ENCODE measurements at regions not wholly inside any gene's neighbourhood (a gene's known extent, or its start where the extent isn't known, plus 50 kb on each side); places are given as distances from the start of the nearest gene placed in this dataset.

- DNase-seq = peak; percentile 10
Observed at GRCh38 chr2:207257251-207258250, 91.8 kb upstream of the KLF7 start.

GRCh38 chr2:207258263-207258991, 92.7 kb upstream of the KLF7 start:
- DNase-seq = no peak

GRCh38 chr2:207260021-207260420, 94.3 kb upstream of the KLF7 start:
- DNase-seq = no peak

DNA sequence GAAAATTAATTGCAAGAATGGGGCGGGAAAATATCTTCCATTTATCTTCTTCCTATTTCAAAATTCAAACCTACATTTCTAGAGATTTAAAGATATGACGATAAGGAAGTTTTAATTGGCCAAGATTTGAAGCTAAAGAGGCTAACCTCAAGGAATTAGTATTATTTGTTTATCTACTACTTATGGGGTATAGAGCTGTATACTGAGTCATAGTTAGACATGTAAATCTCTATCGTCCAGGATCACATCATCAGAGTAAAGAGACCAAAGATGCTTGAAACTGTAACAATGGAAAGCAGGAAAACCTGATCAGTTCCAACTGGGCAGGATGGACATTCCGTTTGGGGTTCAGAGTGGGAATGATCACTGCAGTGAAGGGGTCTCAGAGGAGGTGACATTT, 95.2 kb upstream of the KLF7 start:
- no peak for DNase-seq

GRCh38 chr2:207264310-207264709, 98.6 kb upstream of the KLF7 start:
- no peak for DNase-seq

DNA sequence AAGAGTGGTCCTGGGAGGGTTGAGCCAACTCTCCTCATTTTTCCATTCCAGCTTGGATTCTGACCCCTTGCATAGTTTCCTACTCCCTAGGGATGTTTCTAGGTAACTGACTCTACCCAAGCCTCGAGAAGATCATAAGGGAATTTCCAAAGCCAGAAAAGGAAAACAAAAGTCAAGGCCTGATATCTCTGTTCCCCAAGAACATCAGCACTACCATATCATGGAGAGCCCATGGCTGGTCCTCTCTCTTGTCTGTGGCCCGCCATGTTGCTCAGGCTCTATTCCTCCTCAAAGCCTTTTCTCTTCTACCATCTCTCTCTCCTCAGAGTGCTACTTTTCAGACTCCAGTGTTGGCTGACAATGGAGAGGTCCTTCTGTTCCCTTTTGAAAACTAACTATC, 99.6 kb upstream of the KLF7 start:
- no peak for DNase-seq

DNA sequence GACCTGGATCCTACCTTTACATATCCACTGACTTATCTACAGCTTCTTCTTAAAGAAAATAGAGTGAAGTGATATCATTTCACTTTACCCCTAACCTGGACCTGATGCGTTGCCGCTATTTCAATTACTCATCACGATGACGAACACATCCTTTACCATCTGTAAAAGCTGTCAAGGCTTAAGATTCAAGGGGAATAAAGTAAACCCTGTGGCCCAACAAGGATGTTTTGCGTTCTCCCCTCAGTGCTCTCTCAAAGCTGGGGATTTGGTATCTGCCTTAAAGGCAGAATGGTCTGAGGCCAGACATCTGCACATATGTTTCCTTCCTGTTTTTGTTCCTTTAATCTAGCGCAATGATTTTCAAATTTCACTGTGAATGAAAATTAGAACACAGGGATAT, 100.1 kb upstream of the KLF7 start:
- DNase-seq = no peak

DNA sequence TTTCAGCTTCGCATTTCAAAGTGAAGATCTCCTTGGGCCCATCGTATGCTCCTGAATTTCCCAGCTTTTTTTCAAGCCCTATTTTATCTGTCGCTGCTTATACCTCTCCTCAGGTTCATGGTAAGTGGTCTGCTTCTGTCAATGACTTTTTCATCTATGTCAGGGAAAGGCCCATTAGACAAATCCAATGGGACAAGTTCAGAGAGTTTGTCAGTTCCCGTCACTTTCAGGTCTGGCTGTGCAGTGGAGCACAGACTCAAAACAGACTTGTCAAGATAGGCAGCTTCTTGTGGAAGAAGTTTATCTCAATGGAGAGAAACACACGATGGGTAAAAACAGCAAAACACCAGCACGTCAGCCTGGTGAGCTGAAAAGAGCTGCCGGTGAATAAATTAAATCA, 100.9 kb upstream of the KLF7 start:
- no peak for DNase-seq

DNA sequence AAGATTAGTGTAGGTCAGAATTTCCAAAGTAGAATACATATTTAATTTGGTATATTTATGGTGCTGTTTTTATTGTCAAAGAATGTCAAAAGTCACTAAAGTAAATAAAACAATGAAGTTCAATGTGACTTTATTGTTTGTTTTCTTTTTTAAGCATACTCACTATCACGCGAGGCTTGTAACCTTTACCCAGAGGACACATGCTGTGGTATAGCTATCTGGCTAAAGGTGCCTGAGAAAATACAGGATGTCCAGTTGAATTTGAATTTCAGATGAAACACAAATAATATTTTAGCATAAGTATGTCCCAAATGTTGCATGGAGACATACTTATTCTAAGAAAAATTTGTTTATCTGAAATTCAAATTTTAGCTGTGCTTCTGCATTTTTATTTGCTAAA, 103.3 kb upstream of the KLF7 start:
- DNase-seq = no peak

GRCh38 chr2:207274530-207275189, 108.9 kb upstream of the KLF7 start:
- DNase-seq = no peak

GRCh38 chr2:207275779-207276178, 110.0 kb upstream of the KLF7 start:
- DNase-seq = no peak

- no peak for DNase-seq
Observed at GRCh38 chr2:207276248-207276647, 110.5 kb upstream of the KLF7 start.

- DNase-seq = no peak
Observed at GRCh38 chr2:207276858-207277257, 111.1 kb upstream of the KLF7 start.

- DNase-seq = no peak
Observed at GRCh38 chr2:207279520-207279919, 113.8 kb upstream of the KLF7 start.

DNA sequence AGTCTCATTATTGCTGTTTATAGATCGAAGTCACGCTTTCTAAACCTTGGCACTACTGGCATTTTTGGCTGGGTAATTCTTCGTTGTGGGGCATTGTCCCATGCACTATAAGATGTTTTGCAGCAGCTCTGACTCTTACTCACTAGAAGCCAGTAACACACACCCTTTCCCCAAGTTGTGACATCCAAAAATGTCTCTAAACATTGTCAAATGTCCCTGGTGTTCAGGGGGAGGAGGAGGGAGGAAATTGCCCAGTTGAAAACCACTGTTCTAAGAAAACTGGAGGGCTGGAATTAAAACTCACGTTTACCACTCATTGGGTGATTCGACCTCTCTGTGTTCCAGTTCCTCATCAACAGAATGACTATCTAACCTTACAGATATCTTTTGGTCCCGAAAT, 115.7 kb upstream of the KLF7 start:
- DNase-seq = no peak

DNA sequence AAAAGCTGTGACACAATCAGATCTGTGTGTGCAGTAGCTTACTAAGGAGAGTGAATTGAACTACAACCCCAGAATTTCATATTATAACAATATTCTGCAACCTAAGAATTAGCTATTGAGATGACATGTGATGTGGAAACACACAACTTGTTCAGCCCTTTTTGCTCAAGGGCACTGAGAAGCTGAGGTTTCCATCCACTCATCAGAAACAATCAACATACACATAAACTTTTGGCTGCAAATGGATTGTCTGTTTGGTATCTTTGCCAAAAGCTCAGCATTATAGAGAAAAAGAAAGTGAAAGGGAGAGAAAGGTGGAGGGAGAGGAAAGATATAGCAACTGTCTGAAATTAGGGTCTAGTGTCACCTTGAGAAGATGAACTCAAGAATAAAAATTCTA, 117.2 kb upstream of the KLF7 start:
- no peak for DNase-seq

GRCh38 chr2:207283356-207283755, 117.6 kb upstream of the KLF7 start:
- DNase-seq = no peak

DNA sequence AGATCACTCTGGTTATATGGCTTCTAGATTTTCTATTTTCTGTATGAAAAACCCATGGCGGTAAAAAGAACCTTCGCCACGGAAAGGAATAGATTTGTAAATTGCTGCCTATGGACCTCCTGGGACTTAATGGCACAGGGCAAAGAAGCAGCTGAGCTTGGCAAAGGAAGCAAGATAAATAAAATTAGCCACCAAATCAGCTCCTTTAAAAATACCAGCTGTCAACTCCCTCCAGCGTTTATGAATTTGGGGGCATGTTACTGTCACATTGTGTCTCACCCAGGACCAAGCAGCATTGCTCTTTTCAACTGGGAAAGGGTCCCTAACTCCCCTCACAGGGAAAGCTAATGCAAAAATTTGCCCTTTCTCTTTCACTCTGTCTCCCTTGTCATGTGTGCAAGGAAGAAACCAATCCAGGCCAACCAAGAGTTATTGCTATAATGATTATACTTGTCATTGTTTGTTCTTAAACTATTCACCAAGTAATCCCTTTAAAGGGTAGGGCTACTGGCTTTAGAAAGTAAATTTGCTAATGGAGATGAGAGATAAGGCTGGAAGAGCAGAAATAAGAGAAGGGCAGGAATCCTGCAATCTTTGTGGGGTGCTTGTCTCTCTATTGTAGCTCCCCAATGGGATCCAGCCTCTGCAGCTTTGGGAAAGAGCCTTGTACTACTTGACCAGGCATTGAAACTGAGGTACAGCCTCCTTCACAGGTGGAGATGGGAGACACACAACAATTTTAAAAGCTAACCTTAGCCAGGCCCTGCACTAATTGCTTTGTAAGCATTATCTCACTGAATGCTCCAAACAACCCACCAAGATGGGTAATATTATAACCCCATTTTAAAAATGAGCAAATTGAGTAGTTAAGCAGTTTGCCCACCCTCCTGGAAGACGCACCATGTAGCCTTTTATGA, 119.1 kb upstream of the KLF7 start:
- DNase-seq = no peak

DNA sequence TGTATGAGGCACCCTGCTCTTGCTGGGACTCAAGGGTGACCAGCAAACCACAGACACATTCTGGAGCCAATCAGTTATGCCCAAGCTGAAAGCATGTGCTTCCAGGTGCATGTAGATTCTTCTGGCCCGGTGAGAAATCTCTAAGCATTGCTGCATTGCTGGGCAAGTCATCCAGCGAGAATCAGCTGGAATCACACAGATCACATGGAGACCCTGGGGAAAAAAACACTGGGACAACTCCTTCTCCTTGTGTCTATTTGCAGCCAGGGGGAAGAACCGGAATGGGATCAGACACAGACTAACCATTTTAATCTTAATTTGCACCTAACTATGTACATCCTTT, 119.7 kb upstream of the KLF7 start:
- DNase-seq = no peak

DNA sequence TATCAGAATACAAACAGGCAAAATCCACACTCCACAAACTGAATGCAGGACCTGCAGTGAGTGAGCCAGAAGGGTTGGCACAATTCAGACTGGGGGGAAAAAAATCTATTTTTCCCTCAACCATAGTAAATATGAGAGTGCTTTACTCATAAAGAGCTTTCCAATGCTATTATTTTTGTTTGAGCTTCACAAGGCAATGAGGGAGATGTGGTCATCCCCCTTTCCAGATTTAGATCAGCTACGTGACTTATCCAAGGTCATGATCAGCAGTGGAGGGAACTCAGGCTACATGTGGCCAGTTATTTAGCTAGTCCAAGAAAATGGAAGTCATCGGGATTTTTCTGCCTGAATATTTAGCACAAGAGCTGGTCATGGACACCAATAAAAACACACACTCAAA, 120.4 kb upstream of the KLF7 start:
- DNase-seq = no peak

DNA sequence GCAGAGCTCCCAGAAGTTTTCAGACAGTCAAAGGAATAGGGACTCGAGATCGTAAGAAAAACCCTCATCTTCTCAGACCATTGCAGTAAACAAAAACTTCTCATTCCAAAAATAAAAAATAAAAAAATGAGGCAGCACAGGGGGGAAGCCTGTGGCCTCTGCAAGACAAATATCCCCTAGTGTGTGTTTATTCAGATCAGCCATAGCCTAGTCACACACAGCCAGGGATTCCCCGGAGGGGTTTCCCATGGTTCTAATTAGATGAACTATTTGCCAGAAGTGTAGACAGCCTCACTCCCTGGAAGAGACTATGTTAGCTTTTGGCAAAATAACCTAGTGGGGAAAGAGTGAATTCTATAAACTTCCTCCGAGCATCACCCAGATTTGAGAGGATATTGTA, 122.9 kb upstream of the KLF7 start:
- no peak for DNase-seq

- DNase-seq = no peak
Observed at GRCh38 chr2:207289295-207290018, 123.7 kb upstream of the KLF7 start.
